ENCODE measurements at regions not wholly inside any gene's neighbourhood (a gene's known extent, or its start where the extent isn't known, plus 50 kb on each side); places are given as distances from the start of the nearest gene placed in this dataset.

DNA sequence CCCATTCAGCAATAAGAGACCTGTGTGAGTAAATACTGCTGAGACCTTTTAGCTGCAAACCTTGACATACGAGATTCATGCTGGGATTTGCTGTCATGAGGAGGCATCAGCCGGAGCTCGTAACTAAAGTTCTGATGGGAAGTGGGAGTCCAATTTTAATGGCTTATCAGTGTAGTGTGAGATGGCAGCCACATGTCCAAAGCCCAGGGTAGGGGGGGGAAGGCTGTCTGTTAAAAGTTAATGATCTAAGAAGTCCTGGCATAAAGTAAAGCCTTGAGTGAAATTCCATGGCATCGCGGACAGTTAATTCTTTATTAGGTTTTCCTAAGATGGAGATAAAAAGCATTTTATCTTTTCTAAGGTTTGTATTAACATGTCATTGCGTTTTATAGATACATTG lies 240.0 kb downstream of the AACS start:
- no peak overlapping the region for H2AFZ ChIP-seq
- H3K4me2 ChIP-seq: no peak overlapping the region
- H3K4me3 Mint-ChIP-seq: no peak overlapping the region
- H4K20me1 ChIP-seq (replicated peaks; ENCODE audit: insufficient read depth): peaks cover 9% of the 10 kb centered on the region; the same call in 1 of the 2 replicates
- peaks cover 29% of the 10 kb centered on the region for H3K36me3 Mint-ChIP-seq (ENCODE audit: low read depth)
- peaks cover 9% of the 10 kb centered on the region for H3K27me3 Mint-ChIP-seq (ENCODE audit: insufficient read depth, low read depth, poor library complexity)
- DNase-seq (ENCODE audit: low spot score) (no peak), ATAC-seq (no peak)
- no peaks in the 10 kb centered on the region for H3K27me3 ChIP-seq (ENCODE audit: insufficient read depth)
- H3F3A ChIP-seq (replicated peaks; ENCODE audit: low read depth): no peaks in the 10 kb centered on the region
- no peak overlapping the region for H3K27ac Mint-ChIP-seq
- 0 out of 2 replicates have a peak, but pooled peaks cover 3% of the 10 kb centered on the region for H3K36me3 ChIP-seq (ENCODE audit: insufficient read depth)
- H3K79me2 ChIP-seq (replicated peaks; ENCODE audit: insufficient read depth): peaks cover 21% of the 10 kb centered on the region
- TF ChIP-seq CREB1 (CRISPR knock-in tag; IDR thresholded peaks at IDR 0.05; ENCODE audit: low read depth) (no peak), EZH2phosphoT487 (IDR thresholded peaks at IDR 0.05; ENCODE audit: unreplicated experiment) (no peak), JUNB (IDR thresholded peaks at IDR 0.05; ENCODE audit: unreplicated experiment) (no peak), ZNF331 (CRISPR knock-in tag; IDR thresholded peaks at IDR 0.05; ENCODE audit: low read depth) (no peak), POLR2AphosphoS5 (IDR thresholded peaks at IDR 0.05; ENCODE audit: low read depth) (no peak), NANOG (IDR thresholded peaks at IDR 0.05; ENCODE audit: borderline replicate concordance) (no peak)
- TF ChIP-seq, protein P1, sequence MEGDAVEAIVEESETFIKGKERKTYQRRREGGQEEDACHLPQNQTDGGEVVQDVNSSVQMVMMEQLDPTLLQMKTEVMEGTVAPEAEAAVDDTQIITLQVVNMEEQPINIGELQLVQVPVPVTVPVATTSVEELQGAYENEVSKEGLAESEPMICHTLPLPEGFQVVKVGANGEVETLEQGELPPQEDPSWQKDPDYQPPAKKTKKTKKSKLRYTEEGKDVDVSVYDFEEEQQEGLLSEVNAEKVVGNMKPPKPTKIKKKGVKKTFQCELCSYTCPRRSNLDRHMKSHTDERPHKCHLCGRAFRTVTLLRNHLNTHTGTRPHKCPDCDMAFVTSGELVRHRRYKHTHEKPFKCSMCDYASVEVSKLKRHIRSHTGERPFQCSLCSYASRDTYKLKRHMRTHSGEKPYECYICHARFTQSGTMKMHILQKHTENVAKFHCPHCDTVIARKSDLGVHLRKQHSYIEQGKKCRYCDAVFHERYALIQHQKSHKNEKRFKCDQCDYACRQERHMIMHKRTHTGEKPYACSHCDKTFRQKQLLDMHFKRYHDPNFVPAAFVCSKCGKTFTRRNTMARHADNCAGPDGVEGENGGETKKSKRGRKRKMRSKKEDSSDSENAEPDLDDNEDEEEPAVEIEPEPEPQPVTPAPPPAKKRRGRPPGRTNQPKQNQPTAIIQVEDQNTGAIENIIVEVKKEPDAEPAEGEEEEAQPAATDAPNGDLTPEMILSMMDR (conservative IDR thresholded peaks at IDR 0.05; ENCODE audit: low read depth in 2 of 2): no peak
- no peak overlapping the region for H3K4me3 ChIP-seq
- peaks cover 3% of the 10 kb centered on the region; the same call in 2 of the 3 replicates for H3K4me1 Mint-ChIP-seq
- no peak overlapping the region for H3K27ac ChIP-seq (ENCODE audit: low read depth)
- H3K9me2 ChIP-seq (ENCODE audit: insufficient read depth): no peaks in the 10 kb centered on the region
- peaks cover 5% of the 10 kb centered on the region; the same call in 1 of the 3 replicates for H3K9me3 Mint-ChIP-seq
- no peaks in the 10 kb centered on the region for H3K4me1 ChIP-seq (ENCODE audit: insufficient read depth)

GRCh38 chr12:125310461-125310860 lies 245.2 kb downstream of the AACS start:
- no peak overlapping the region for H3K27ac Mint-ChIP-seq
- H3K9me2 ChIP-seq (ENCODE audit: insufficient read depth): no peaks in the 10 kb centered on the region
- peaks cover 35% of the 10 kb centered on the region for H3K79me2 ChIP-seq (replicated peaks; ENCODE audit: insufficient read depth)
- H3K4me3 ChIP-seq: no peak overlapping the region
- peaks cover 11% of the 10 kb centered on the region; the same call in 2 of the 3 replicates for H3K36me3 Mint-ChIP-seq (ENCODE audit: low read depth)
- no peak overlapping the region for H3K4me2 ChIP-seq
- H3K4me1 Mint-ChIP-seq: peaks cover 32% of the 10 kb centered on the region
- DNase-seq (ENCODE audit: low spot score): no peak
- H3K36me3 ChIP-seq (ENCODE audit: insufficient read depth): no peaks in the 10 kb centered on the region
- H3K4me3 Mint-ChIP-seq: no peak overlapping the region
- peaks cover 10% of the 10 kb centered on the region for H3K27me3 Mint-ChIP-seq (ENCODE audit: insufficient read depth, low read depth, poor library complexity)
- no peak for ATAC-seq
- H3K4me1 ChIP-seq (ENCODE audit: insufficient read depth): peaks cover 18% of the 10 kb centered on the region
- no peak overlapping the region for H2AFZ ChIP-seq
- H3K27ac ChIP-seq (ENCODE audit: low read depth): no peak overlapping the region
- H4K20me1 ChIP-seq (replicated peaks; ENCODE audit: insufficient read depth): peaks cover 16% of the 10 kb centered on the region; the same call in 1 of the 2 replicates
- 0 out of 2 replicates have a peak, but pooled peaks cover 7% of the 10 kb centered on the region for H3F3A ChIP-seq (replicated peaks; ENCODE audit: low read depth)
- no peaks in the 10 kb centered on the region for H3K9me3 Mint-ChIP-seq
- no peaks in the 10 kb centered on the region for H3K27me3 ChIP-seq (ENCODE audit: insufficient read depth)
- TF ChIP-seq ETS1 (IDR thresholded peaks at IDR 0.05): no peak
- TF ChIP-seq JUNB (IDR thresholded peaks at IDR 0.05; ENCODE audit: unreplicated experiment): no peak
- no peak for TF ChIP-seq CREB1 (CRISPR knock-in tag; IDR thresholded peaks at IDR 0.05; ENCODE audit: low read depth)
- TF ChIP-seq NANOG (IDR thresholded peaks at IDR 0.05; ENCODE audit: borderline replicate concordance): no peak
- no peak for TF ChIP-seq REST (IDR thresholded peaks at IDR 0.05; ENCODE audit: unreplicated experiment)
- no peak for TF ChIP-seq ZNF331 (CRISPR knock-in tag; IDR thresholded peaks at IDR 0.05; ENCODE audit: low read depth)
- TF ChIP-seq, protein P1 (conservative IDR thresholded peaks at IDR 0.05; ENCODE audit: low read depth in 2 of 2): no peak
- no peak for TF ChIP-seq POLR2AphosphoS5 (IDR thresholded peaks at IDR 0.05; ENCODE audit: low read depth)
- no peak for TF ChIP-seq STAT1 (IDR thresholded peaks at IDR 0.05; ENCODE audit: unreplicated experiment)
- TF ChIP-seq EZH2 (IDR thresholded peaks at IDR 0.05; ENCODE audit: low read depth, unreplicated experiment): no peak
- TF ChIP-seq EZH2phosphoT487 (IDR thresholded peaks at IDR 0.05; ENCODE audit: unreplicated experiment): no peak
- TF ChIP-seq ZNF114 (CRISPR knock-in tag; IDR thresholded peaks at IDR 0.05): no peak
